ENCODE measurements at regions not wholly inside any gene's neighbourhood (a gene's known extent, or its start where the extent isn't known, plus 50 kb on each side); places are given as distances from the start of the nearest gene placed in this dataset.

- Histone ChIP-seq H3K27ac (ENCODE audit: low read depth, low read length) (no peak overlapping the region), H3K36me3 (ENCODE audit: control insufficient read depth, insufficient read depth, low read length) (no peaks in the 10 kb centered on the region), H3K9ac (ENCODE audit: low read depth, low read length) (no peak overlapping the region), H3K27me3 (ENCODE audit: control insufficient read depth, insufficient read depth, low read length) (no peaks in the 10 kb centered on the region), H3K4me1 (ENCODE audit: control insufficient read depth, insufficient read depth, low read length) (0 out of 2 replicates have a peak, but pooled peaks cover 4% of the 10 kb centered on the region), H3K4me3 (ENCODE audit: low read depth, low read length) (no peak overlapping the region), H3K9me3 (ENCODE audit: control insufficient read depth, insufficient read depth, low read length) (no peaks in the 10 kb centered on the region; the same call in 1 of the 2 replicates)
These were observed 133.7 kb upstream of the SLC24A3 start for GRCh38 chr20:19078448-19079373.

- Histone ChIP-seq H3K27me3 (ENCODE audit: control insufficient read depth, insufficient read depth, low read length) (no peaks in the 10 kb centered on the region), H3K9ac (ENCODE audit: low read depth, low read length) (no peak overlapping the region), H3K4me3 (ENCODE audit: low read depth, low read length) (no peak overlapping the region), H3K4me1 (ENCODE audit: control insufficient read depth, insufficient read depth, low read length) (no peaks in the 10 kb centered on the region), H3K9me3 (ENCODE audit: control insufficient read depth, insufficient read depth, low read length) (no peaks in the 10 kb centered on the region; the same call in 1 of the 2 replicates), H3K36me3 (ENCODE audit: control insufficient read depth, insufficient read depth, low read length) (no peaks in the 10 kb centered on the region), H3K27ac (ENCODE audit: low read depth, low read length) (no peak overlapping the region)
These were observed 132.7 kb upstream of the SLC24A3 start for GRCh38 chr20:19079536-19080299.

- no peaks in the 10 kb centered on the region for H3K27me3 ChIP-seq (ENCODE audit: control insufficient read depth, insufficient read depth, low read length)
These were observed 130.5 kb upstream of the SLC24A3 start for GRCh38 chr20:19081937-19082336.

GRCh38 chr20:19083136-19083621, 129.3 kb upstream of the SLC24A3 start:
- H3K27ac ChIP-seq (ENCODE audit: low read depth, low read length): no peak overlapping the region
- H3K27me3 ChIP-seq (ENCODE audit: control insufficient read depth, insufficient read depth, low read length): no peaks in the 10 kb centered on the region
- no peaks in the 10 kb centered on the region for H3K36me3 ChIP-seq (ENCODE audit: control insufficient read depth, insufficient read depth, low read length)
- H3K9me3 ChIP-seq (ENCODE audit: control insufficient read depth, insufficient read depth, low read length): peaks cover 3% of the 10 kb centered on the region; the same call in 1 of the 2 replicates
- H3K4me3 ChIP-seq (ENCODE audit: low read depth, low read length): no peak overlapping the region
- no peaks in the 10 kb centered on the region for H3K4me1 ChIP-seq (ENCODE audit: control insufficient read depth, insufficient read depth, low read length)
- H3K9ac ChIP-seq (ENCODE audit: low read depth, low read length): no peak overlapping the region

More at GRCh38 chr20:19081937-19082336, 130.5 kb upstream of the SLC24A3 start:
- Histone ChIP-seq H3K9me3 (ENCODE audit: control insufficient read depth, insufficient read depth, low read length) (no peaks in the 10 kb centered on the region; the same call in 1 of the 2 replicates), H3K36me3 (ENCODE audit: control insufficient read depth, insufficient read depth, low read length) (no peaks in the 10 kb centered on the region), H3K4me3 (ENCODE audit: low read depth, low read length) (no peak overlapping the region), H3K4me1 (ENCODE audit: control insufficient read depth, insufficient read depth, low read length) (no peaks in the 10 kb centered on the region), H3K27ac (ENCODE audit: low read depth, low read length) (no peak overlapping the region), H3K9ac (ENCODE audit: low read depth, low read length) (no peak overlapping the region)

- H3K36me3 ChIP-seq (ENCODE audit: control insufficient read depth, insufficient read depth, low read length): no peaks in the 10 kb centered on the region
- peaks cover under 1% of the 10 kb centered on the region; the same call in 1 of the 2 replicates for H3K4me1 ChIP-seq (ENCODE audit: control insufficient read depth, insufficient read depth, low read length)
- no peak overlapping the region for H3K9ac ChIP-seq (ENCODE audit: low read depth, low read length)
- no peaks in the 10 kb centered on the region for H3K27me3 ChIP-seq (ENCODE audit: control insufficient read depth, insufficient read depth, low read length)
- H3K9me3 ChIP-seq (ENCODE audit: control insufficient read depth, insufficient read depth, low read length): 0 out of 2 replicates have a peak, but pooled peaks cover 3% of the 10 kb centered on the region
- no peak overlapping the region for H3K4me3 ChIP-seq (ENCODE audit: low read depth, low read length)
- H3K27ac ChIP-seq (ENCODE audit: low read depth, low read length): no peak overlapping the region
These were observed 122.1 kb upstream of the SLC24A3 start for GRCh38 chr20:19090332-19090731.

- no peak overlapping the region for H3K27ac ChIP-seq (ENCODE audit: low read depth, low read length)
- no peak overlapping the region for H3K9ac ChIP-seq (ENCODE audit: low read depth, low read length)
- no peak overlapping the region for H3K4me3 ChIP-seq (ENCODE audit: low read depth, low read length)
- H3K4me1 ChIP-seq (ENCODE audit: control insufficient read depth, insufficient read depth, low read length): peaks cover 9% of the 10 kb centered on the region
- no peaks in the 10 kb centered on the region for H3K9me3 ChIP-seq (ENCODE audit: control insufficient read depth, insufficient read depth, low read length)
- no peaks in the 10 kb centered on the region for H3K27me3 ChIP-seq (ENCODE audit: control insufficient read depth, insufficient read depth, low read length)
- H3K36me3 ChIP-seq (ENCODE audit: control insufficient read depth, insufficient read depth, low read length): no peaks in the 10 kb centered on the region
These were observed 117.4 kb upstream of the SLC24A3 start for GRCh38 chr20:19094959-19095541.

GRCh38 chr20:19095762-19096161, 116.7 kb upstream of the SLC24A3 start:
- no peaks in the 10 kb centered on the region for H3K27me3 ChIP-seq (ENCODE audit: control insufficient read depth, insufficient read depth, low read length)
- H3K4me1 ChIP-seq (ENCODE audit: control insufficient read depth, insufficient read depth, low read length): peaks cover 9% of the 10 kb centered on the region
- H3K4me3 ChIP-seq (ENCODE audit: low read depth, low read length): no peak overlapping the region
- no peaks in the 10 kb centered on the region for H3K36me3 ChIP-seq (ENCODE audit: control insufficient read depth, insufficient read depth, low read length)
- no peak overlapping the region for H3K9ac ChIP-seq (ENCODE audit: low read depth, low read length)
- no peaks in the 10 kb centered on the region for H3K9me3 ChIP-seq (ENCODE audit: control insufficient read depth, insufficient read depth, low read length)
- H3K27ac ChIP-seq (ENCODE audit: low read depth, low read length): peak overlapping the region; percentile 40

- Histone ChIP-seq H3K9me3 (ENCODE audit: control insufficient read depth, insufficient read depth, low read length) (no peaks in the 10 kb centered on the region), H3K36me3 (ENCODE audit: control insufficient read depth, insufficient read depth, low read length) (no peaks in the 10 kb centered on the region), H3K9ac (ENCODE audit: low read depth, low read length) (no peak overlapping the region), H3K27me3 (ENCODE audit: control insufficient read depth, insufficient read depth, low read length) (no peaks in the 10 kb centered on the region), H3K27ac (ENCODE audit: low read depth, low read length) (no peak overlapping the region), H3K4me3 (ENCODE audit: low read depth, low read length) (no peak overlapping the region), H3K4me1 (ENCODE audit: control insufficient read depth, insufficient read depth, low read length) (peaks cover 9% of the 10 kb centered on the region)
These were observed 115.6 kb upstream of the SLC24A3 start for GRCh38 chr20:19096843-19097242.

GRCh38 chr20:19098117-19098516, 114.3 kb upstream of the SLC24A3 start:
- no peaks in the 10 kb centered on the region for H3K9me3 ChIP-seq (ENCODE audit: control insufficient read depth, insufficient read depth, low read length)
- H3K36me3 ChIP-seq (ENCODE audit: control insufficient read depth, insufficient read depth, low read length): no peaks in the 10 kb centered on the region
- no peaks in the 10 kb centered on the region for H3K27me3 ChIP-seq (ENCODE audit: control insufficient read depth, insufficient read depth, low read length)
- no peak overlapping the region for H3K9ac ChIP-seq (ENCODE audit: low read depth, low read length)
- no peak overlapping the region for H3K27ac ChIP-seq (ENCODE audit: low read depth, low read length)
- H3K4me1 ChIP-seq (ENCODE audit: control insufficient read depth, insufficient read depth, low read length): peaks cover 9% of the 10 kb centered on the region
- H3K4me3 ChIP-seq (ENCODE audit: low read depth, low read length): no peak overlapping the region

GRCh38 chr20:19098806-19099578, 113.5 kb upstream of the SLC24A3 start:
- H3K4me1 ChIP-seq (ENCODE audit: control insufficient read depth, insufficient read depth, low read length): peaks cover 9% of the 10 kb centered on the region
- no peaks in the 10 kb centered on the region for H3K36me3 ChIP-seq (ENCODE audit: control insufficient read depth, insufficient read depth, low read length)
- no peaks in the 10 kb centered on the region for H3K9me3 ChIP-seq (ENCODE audit: control insufficient read depth, insufficient read depth, low read length)
- no peak overlapping the region for H3K9ac ChIP-seq (ENCODE audit: low read depth, low read length)
- no peaks in the 10 kb centered on the region for H3K27me3 ChIP-seq (ENCODE audit: control insufficient read depth, insufficient read depth, low read length)
- H3K27ac ChIP-seq (ENCODE audit: low read depth, low read length): no peak overlapping the region
- H3K4me3 ChIP-seq (ENCODE audit: low read depth, low read length): no peak overlapping the region

Measured in HUES48 (cell line).